Caco-2 (cell line): ENCODE measurements at regions not wholly inside any gene's neighbourhood (a gene's known extent, or its start where the extent isn't known, plus 50 kb on each side); places are given as distances from the start of the nearest gene placed in this dataset.

Experiments used
- BruUV-seq: library from RNA; stranded (reverse); fragments of 400-500 nt; replicated peaks from 2 replicates; lab custom pipeline; 2021; lab: Mats Ljungman, UMichigan
- CTCF ChIA-PET: fragments of 300-600 bp; sonication (Branson Sonifier 250); formaldehyde crosslinking; loops from one replicate; lab custom pipeline; 2022; ENCODE audit warnings: antibody characterized with exemption; lab: Charles Lee
- POLR2A ChIA-PET: fragments of 300-600 bp; sonication (Branson Sonifier 250); formaldehyde crosslinking; loops from one replicate; lab custom pipeline; 2022; ENCODE audit warnings: antibody characterized with exemption; lab: Charles Lee
- DNase-seq, 2 experiments: peaks; one replicate each; pipeline versions ENCODE4 v3.0.0 to v3.0.0-alpha.2; 2020 to 2022
- H3K27me3 ChIP-seq: replicated peaks from 2 replicates; pipeline ENCODE4 v1.6.0; 2011; ENCODE audit warnings: low read length; ENCODE audit not compliant: control insufficient read depth, insufficient read depth
- H3K36me3 ChIP-seq: 2 replicates; pipeline ENCODE4 v1.5.1; 2011; ENCODE audit warnings: low read length; ENCODE audit not compliant: control insufficient read depth, insufficient read depth
- H3K4me1 ChIP-seq: fragments of 250-450 bp; sonication (Bioruptor Pico); 2 replicates; pipeline ENCODE4 v1.5.1; 2020; ENCODE audit warnings: mild to moderate bottlenecking
- H3K4me3 ChIP-seq: 2 replicates; pipeline ENCODE4 v1.5.1; 2011; ENCODE audit warnings: low read depth, mild to moderate bottlenecking, control low read depth, low read length
- H3K9me3 ChIP-seq: fragments of 250-450 bp; sonication (Bioruptor Pico); 2 replicates; pipeline ENCODE4 v1.5.1; 2020; ENCODE audit warnings: mild to moderate bottlenecking, moderate library complexity
- H3K27ac Mint-ChIP-seq: one replicate; pipeline ENCODE4 v1.8.0; 2022; ENCODE audit warnings: mixed read lengths; ENCODE audit not compliant: unreplicated experiment
- H3K27me3 Mint-ChIP-seq: one replicate; pipeline ENCODE4 v1.8.0; 2022; ENCODE audit warnings: mixed read lengths; ENCODE audit not compliant: insufficient read depth, unreplicated experiment
- H3K36me3 Mint-ChIP-seq: one replicate; pipeline ENCODE4 v1.8.0; 2022; ENCODE audit warnings: mild to moderate bottlenecking, mixed read lengths; ENCODE audit not compliant: insufficient read depth, unreplicated experiment
- H3K4me1 Mint-ChIP-seq: one replicate; pipeline ENCODE4 v1.8.0; 2022; ENCODE audit warnings: low read depth, mixed read lengths; ENCODE audit not compliant: unreplicated experiment
- H3K4me3 Mint-ChIP-seq: one replicate; pipeline ENCODE4 v1.8.0; 2022; ENCODE audit warnings: mild to moderate bottlenecking, moderate library complexity, mixed read lengths; ENCODE audit not compliant: unreplicated experiment
- H3K9me3 Mint-ChIP-seq: one replicate; pipeline ENCODE4 v1.8.0; 2022; ENCODE audit warnings: mixed read lengths; ENCODE audit not compliant: unreplicated experiment
- intact Hi-C: fragments of 100-400 bp; cut with micrococcal nuclease; formaldehyde crosslinking; loops from one replicate; pipeline ENCODE4 v1.10.0; 2022; ENCODE audit not compliant: unreplicated experiment
- TF ChIP-seq, protein P1 (sequence below), 2 experiments: fragments of 200-600 bp in 1 of 2; IDR thresholded peaks; 1 replicate in 1 of 2; 2 replicates in 1 of 2; pipeline versions ENCODE4 v1.5.1 to v1.8.0; 2011 to 2022; ENCODE audit warnings: antibody characterized with exemption in 1 of 2, control low read depth in 1 of 2, inconsistent platforms in 1 of 2, low read depth in 1 of 2, low read length in 1 of 2, mild to moderate bottlenecking in 1 of 2, moderate library complexity in 1 of 2; ENCODE audit not compliant: insufficient read depth in 1 of 2, severe bottlenecking in 1 of 2, unreplicated experiment in 1 of 2

DNA sequence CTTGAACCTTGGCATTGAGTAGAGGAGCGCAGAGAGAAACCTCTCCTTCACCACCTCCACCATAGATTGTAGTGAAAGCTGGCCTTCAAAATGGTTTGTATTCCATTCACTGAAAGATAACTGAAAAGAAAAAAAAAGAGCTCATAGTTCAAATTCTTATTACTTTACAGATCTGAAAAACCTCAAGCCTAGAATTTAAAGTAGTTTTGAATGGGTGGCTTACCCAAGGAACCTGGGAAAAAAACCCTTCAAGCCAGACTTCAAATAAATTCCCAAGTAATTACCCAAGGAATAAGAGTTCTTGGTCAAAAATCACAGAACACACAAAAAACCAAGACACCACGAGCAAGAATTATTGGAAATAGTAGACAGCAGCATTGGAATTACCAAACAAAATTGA is 83.6 kb upstream of the TMEM33 start:
- H3K27me3 Mint-ChIP-seq: peaks cover 5% of the 10 kb centered on the region
- intact Hi-C loops: no loop called here
- no peaks in the 10 kb centered on the region for H3K9me3 Mint-ChIP-seq
- H3K4me3 Mint-ChIP-seq: no peak overlapping the region
- no peaks in the 10 kb centered on the region for H3K4me1 Mint-ChIP-seq
- no peaks in the 10 kb centered on the region for H3K27me3 ChIP-seq
- no peaks in the 10 kb centered on the region for H3K9me3 ChIP-seq
- ChIA-PET POLR2A (no interaction called here), CTCF (no interaction called here)
- no peak overlapping the region for H3K27ac Mint-ChIP-seq
- no TSS peak for BruUV-seq
- TF ChIP-seq, protein P1, sequence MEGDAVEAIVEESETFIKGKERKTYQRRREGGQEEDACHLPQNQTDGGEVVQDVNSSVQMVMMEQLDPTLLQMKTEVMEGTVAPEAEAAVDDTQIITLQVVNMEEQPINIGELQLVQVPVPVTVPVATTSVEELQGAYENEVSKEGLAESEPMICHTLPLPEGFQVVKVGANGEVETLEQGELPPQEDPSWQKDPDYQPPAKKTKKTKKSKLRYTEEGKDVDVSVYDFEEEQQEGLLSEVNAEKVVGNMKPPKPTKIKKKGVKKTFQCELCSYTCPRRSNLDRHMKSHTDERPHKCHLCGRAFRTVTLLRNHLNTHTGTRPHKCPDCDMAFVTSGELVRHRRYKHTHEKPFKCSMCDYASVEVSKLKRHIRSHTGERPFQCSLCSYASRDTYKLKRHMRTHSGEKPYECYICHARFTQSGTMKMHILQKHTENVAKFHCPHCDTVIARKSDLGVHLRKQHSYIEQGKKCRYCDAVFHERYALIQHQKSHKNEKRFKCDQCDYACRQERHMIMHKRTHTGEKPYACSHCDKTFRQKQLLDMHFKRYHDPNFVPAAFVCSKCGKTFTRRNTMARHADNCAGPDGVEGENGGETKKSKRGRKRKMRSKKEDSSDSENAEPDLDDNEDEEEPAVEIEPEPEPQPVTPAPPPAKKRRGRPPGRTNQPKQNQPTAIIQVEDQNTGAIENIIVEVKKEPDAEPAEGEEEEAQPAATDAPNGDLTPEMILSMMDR (IDR thresholded peaks at IDR 0.05; ENCODE audit: insufficient read depth in 1 of 2, low read depth in 1 of 2, low read length in 1 of 2, severe bottlenecking in 1 of 2, unreplicated experiment in 1 of 2): no peak
- DNase-seq: no peak
- H3K36me3 Mint-ChIP-seq: no peaks in the 10 kb centered on the region
- H3K4me3 ChIP-seq: no peak overlapping the region
- no peaks in the 10 kb centered on the region for H3K4me1 ChIP-seq
- no peaks in the 10 kb centered on the region for H3K36me3 ChIP-seq

DNA sequence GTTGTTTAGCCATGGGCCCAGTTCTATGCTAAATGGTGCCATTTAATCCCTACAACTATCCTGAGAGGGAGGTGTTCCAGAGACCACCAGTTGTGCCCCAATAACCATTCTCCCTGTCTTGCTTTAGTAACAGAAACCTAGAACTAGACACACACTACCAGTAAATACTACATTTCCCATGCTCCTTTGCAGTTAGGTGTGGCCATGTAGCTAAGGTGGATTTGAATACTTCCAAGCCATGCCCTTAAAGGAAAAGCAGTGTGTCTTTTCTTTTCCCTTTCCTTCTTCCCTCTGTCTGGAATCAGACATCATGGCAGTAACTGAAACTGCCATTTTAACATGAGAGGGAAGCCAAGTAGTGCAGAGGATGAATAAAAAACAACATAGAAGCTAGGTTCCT is 90.9 kb upstream of the TMEM33 start:
- ChIA-PET CTCF (no interaction called here), POLR2A (no interaction called here)
- TF ChIP-seq, protein P1 (IDR thresholded peaks at IDR 0.05; ENCODE audit: insufficient read depth in 1 of 2, low read depth in 1 of 2, low read length in 1 of 2, severe bottlenecking in 1 of 2, unreplicated experiment in 1 of 2): no peak
- no peaks in the 10 kb centered on the region for H3K4me1 Mint-ChIP-seq
- intact Hi-C loops: no loop called here
- no TSS peak for BruUV-seq
- no peaks in the 10 kb centered on the region for H3K4me1 ChIP-seq
- H3K27me3 ChIP-seq: no peaks in the 10 kb centered on the region
- H3K36me3 ChIP-seq: no peaks in the 10 kb centered on the region
- H3K27ac Mint-ChIP-seq: no peak overlapping the region
- H3K36me3 Mint-ChIP-seq: no peaks in the 10 kb centered on the region
- H3K9me3 Mint-ChIP-seq: no peaks in the 10 kb centered on the region
- H3K9me3 ChIP-seq: no peaks in the 10 kb centered on the region
- peaks cover 13% of the 10 kb centered on the region for H3K27me3 Mint-ChIP-seq
- no peak overlapping the region for H3K4me3 ChIP-seq
- no peak overlapping the region for H3K4me3 Mint-ChIP-seq
- no peak for DNase-seq

DNA sequence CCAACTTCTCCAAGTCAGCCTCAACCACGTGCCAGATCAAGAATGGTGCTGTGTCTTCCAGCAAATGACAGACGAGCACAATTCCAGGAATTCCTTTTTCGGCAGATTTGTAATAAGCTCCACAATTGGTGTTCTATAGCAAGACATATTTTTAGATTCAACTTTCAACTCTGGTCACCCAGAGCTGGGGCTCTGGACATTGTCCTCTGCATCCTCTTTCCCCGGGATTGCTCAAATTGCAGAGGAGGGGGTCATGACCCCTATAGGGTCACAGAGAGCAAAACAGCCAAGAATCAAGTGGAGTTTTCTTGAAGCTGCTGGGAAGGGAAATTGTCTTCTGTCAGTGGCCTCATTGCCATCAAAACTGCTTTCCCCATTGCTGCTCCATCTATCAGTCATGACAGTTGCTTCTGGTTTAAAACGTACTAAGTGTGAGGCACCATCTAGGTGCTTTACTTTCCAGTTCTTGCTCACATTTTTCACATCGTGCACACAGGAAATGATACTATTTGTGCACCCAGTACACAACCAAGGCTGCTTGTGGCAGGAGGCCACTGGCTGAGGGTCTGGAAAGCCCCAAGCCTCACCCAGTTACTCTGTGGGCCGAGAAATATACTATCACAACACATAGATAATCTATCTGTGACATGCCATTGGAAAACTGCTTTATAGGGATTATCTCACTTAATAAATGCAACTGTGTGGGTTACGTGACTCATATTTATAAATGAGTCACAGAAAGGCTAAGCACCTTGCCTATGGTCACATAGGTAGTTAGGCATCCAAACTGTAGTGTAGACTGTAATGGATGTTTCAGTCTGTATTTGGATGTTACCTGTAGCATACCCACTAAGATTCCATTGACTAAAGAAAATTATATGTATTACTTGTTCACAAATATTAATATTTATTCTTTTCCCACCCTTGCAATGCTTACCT is 91.7 kb upstream of the PHOX2B start:
- Mint-ChIP-seq H3K4me3 (no peak overlapping the region), H3K36me3 (no peaks in the 10 kb centered on the region), H3K27me3 (peaks cover 10% of the 10 kb centered on the region), H3K27ac (no peak overlapping the region), H3K9me3 (no peaks in the 10 kb centered on the region), H3K4me1 (no peaks in the 10 kb centered on the region)
- TF ChIP-seq, protein P1 (IDR thresholded peaks at IDR 0.05; ENCODE audit: insufficient read depth in 1 of 2, low read depth in 1 of 2, low read length in 1 of 2, severe bottlenecking in 1 of 2, unreplicated experiment in 1 of 2): no peak
- H3K36me3 ChIP-seq: no peaks in the 10 kb centered on the region
- no peak for DNase-seq
- no peak overlapping the region for H3K4me3 ChIP-seq
- ChIA-PET POLR2A (no interaction called here), CTCF (no interaction called here)
- H3K9me3 ChIP-seq: no peaks in the 10 kb centered on the region
- intact Hi-C loops: no loop called here
- H3K27me3 ChIP-seq: no peaks in the 10 kb centered on the region
- no TSS peak for BruUV-seq
- H3K4me1 ChIP-seq: no peaks in the 10 kb centered on the region
